ENCODE measurements at regions not wholly inside any gene's neighbourhood (a gene's known extent, or its start where the extent isn't known, plus 50 kb on each side); places are given as distances from the start of the nearest gene placed in this dataset.

- TF ChIP-seq RXRA (IDR thresholded peaks at IDR 0.05; ENCODE audit: insufficient read depth, low read depth, low read length) (no peak), SP1 (IDR thresholded peaks at IDR 0.05; ENCODE audit: low read depth, low read length) (no peak), CBX5 (IDR thresholded peaks at IDR 0.05; ENCODE audit: low read depth, low read length) (no peak), CTCF (IDR thresholded peaks at IDR 0.05; ENCODE audit: control extremely low read depth in 1 of 3, insufficient read depth in 1 of 3, low read depth in 1 of 3, low read length in 3 of 3) (no peak), BACH1 (IDR thresholded peaks at IDR 0.05; ENCODE audit: low read length) (no peak), SAP30 (IDR thresholded peaks at IDR 0.05; ENCODE audit: insufficient read depth, insufficient replicate concordance, low read length) (no peak), HDAC6 (IDR thresholded peaks at IDR 0.05; ENCODE audit: low read depth, low read length) (no peak)
Measured at GRCh38 chr13:36528105-36528504, 95.8 kb downstream of the CCNA1 start (continued).
